ENCODE measurements at regions not wholly inside any gene's neighbourhood (a gene's known extent, or its start where the extent isn't known, plus 50 kb on each side); places are given as distances from the start of the nearest gene placed in this dataset.

DNA sequence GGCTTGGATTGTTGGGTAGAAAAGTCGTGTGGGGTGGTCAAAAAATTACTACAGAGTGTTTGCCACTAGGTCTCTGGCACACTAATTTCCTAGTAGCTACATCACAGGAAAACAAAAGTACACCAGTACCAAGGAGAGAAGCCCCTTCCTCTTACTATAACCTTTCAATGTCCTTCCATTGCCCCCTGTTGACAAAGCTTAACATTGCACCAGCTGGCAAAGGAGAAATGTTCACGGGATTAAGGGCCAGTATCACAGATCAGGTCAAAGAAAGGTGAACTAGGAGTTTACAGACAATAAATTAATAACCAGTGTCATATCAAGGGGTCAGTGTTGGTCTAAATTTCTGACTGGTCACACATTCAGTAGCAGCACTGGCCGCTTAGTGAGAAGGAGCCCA, 1139.6 kb upstream of the FAM98A start:
- no peak overlapping the region for H3K4me3 ChIP-seq (ENCODE audit: control insufficient read depth, low read depth, low read length)
- DNase-seq (ENCODE audit: low read depth), result no peak
- TF ChIP-seq, protein P1, sequence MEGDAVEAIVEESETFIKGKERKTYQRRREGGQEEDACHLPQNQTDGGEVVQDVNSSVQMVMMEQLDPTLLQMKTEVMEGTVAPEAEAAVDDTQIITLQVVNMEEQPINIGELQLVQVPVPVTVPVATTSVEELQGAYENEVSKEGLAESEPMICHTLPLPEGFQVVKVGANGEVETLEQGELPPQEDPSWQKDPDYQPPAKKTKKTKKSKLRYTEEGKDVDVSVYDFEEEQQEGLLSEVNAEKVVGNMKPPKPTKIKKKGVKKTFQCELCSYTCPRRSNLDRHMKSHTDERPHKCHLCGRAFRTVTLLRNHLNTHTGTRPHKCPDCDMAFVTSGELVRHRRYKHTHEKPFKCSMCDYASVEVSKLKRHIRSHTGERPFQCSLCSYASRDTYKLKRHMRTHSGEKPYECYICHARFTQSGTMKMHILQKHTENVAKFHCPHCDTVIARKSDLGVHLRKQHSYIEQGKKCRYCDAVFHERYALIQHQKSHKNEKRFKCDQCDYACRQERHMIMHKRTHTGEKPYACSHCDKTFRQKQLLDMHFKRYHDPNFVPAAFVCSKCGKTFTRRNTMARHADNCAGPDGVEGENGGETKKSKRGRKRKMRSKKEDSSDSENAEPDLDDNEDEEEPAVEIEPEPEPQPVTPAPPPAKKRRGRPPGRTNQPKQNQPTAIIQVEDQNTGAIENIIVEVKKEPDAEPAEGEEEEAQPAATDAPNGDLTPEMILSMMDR (IDR thresholded peaks at IDR 0.05; ENCODE audit: control insufficient read depth, insufficient read depth, low read depth, low read length, missing control alignments), result no peak

DNA sequence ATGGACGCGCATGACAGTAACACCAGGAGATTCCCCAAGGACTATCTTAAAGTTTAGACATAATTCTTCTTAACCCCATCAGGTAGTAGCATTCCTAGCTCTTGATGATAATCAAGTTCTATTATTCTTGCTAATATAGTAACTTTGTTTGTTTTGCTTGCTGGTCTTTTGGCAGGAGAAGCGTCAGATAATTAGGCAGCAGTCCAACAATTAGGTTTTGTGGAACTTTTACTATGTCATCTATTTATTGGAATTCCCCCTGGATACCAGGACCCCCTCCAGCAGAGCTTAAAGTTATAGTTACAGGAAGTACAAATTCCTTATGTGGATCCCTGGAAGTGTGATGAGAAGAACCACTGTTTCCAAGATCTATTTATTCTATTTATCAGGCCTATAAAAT, 1138.0 kb upstream of the FAM98A start:
- DNase-seq (ENCODE audit: low read depth), result no peak
- no peak overlapping the region for H3K4me3 ChIP-seq (ENCODE audit: control insufficient read depth, low read depth, low read length)
- TF ChIP-seq, protein P1 (IDR thresholded peaks at IDR 0.05; ENCODE audit: control insufficient read depth, insufficient read depth, low read depth, low read length, missing control alignments), result no peak

DNA sequence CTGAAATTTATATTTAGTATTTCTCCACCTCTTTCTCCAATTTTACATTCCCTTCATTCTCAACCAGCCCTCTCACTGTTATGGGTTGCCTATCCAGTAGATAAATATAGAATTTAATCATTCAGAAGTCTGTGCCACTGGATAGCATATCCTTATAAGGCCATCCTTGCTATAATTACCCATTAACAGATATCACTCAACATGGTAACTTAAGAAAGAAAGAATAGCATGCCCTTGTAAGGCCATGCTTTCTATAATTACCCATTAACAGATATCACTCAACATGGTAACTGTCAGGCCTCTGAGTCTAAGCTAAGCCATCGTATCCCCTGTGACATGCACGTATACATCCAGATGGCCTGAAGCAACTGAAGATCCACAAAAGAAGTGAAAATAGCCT, 1137.4 kb upstream of the FAM98A start:
- no peak for DNase-seq (ENCODE audit: low read depth)
- TF ChIP-seq, protein P1 (IDR thresholded peaks at IDR 0.05; ENCODE audit: control insufficient read depth, insufficient read depth, low read depth, low read length, missing control alignments), result no peak
- no peak overlapping the region for H3K4me3 ChIP-seq (ENCODE audit: control insufficient read depth, low read depth, low read length)

DNA sequence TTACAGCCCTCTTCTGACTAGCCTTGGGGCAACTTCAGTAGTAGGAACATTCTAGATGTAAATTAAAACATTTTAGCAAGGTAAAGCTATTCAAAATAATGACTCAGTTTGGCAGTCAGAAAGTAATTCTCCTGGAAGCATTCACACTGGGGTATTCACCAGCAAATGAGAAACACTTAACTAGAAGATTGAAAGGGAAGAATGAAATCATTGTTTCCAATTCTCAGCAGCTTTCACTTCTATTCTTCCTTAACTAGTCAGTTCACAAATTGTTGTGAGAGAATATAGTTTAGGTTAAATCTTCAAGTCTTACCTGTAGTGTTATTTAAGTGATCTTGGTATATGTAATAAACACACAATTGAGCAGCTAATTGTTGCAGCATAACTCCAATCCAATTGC, 1135.6 kb upstream of the FAM98A start:
- no peak for DNase-seq (ENCODE audit: low read depth)
- TF ChIP-seq, protein P1 (IDR thresholded peaks at IDR 0.05; ENCODE audit: control insufficient read depth, insufficient read depth, low read depth, low read length, missing control alignments), result no peak

DNA sequence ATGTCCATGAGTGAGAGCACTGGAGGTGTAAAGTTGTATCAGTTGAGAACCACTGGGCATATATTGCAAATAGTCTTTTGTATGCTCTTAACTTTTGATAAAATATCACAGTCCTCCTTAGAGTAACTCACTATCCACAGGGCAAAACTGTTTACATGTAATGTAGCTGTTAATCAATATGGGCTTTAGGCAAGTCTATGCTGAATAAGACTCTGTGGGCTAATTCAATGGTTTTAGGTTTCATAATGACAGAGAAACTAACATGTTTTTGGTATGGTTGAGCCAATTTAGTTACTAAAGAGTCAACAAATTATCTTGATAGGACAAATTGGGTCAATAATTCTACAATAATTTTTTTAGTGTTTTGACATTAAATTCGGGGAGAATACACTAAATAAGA, 1134.9 kb upstream of the FAM98A start:
- no peak for DNase-seq (ENCODE audit: low read depth)
- no peak overlapping the region for H3K4me3 ChIP-seq (ENCODE audit: control insufficient read depth, low read depth, low read length)
- TF ChIP-seq, protein P1 (IDR thresholded peaks at IDR 0.05; ENCODE audit: control insufficient read depth, insufficient read depth, low read depth, low read length, missing control alignments), result no peak

More for the DNA sequence above, 1135.6 kb upstream of the FAM98A start:
- no peak overlapping the region for H3K4me3 ChIP-seq (ENCODE audit: control insufficient read depth, low read depth, low read length)

DNA sequence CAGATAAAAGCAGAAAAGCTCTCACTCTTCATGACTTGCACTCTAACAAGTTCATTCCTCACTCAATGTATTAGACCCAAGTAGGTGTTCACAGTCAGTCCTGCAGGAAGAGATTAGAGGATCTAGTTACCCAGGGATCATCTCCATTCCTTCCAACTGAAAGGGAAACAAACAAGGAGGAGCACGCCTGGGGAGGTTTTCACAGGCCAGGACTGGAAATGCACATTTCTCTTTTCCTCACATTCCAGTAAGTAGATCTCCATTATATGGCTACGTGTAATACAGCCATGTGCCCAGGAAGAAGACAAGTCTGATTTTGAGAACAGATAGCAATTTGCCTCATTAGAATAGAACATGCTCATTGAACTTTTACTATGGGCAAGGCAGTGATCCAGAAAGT, 1132.2 kb upstream of the FAM98A start:
- TF ChIP-seq, protein P1 (IDR thresholded peaks at IDR 0.05; ENCODE audit: control insufficient read depth, insufficient read depth, low read depth, low read length, missing control alignments), result no peak
- no peak for DNase-seq (ENCODE audit: low read depth)
- H3K4me3 ChIP-seq (ENCODE audit: control insufficient read depth, low read depth, low read length), result no peak overlapping the region

DNA sequence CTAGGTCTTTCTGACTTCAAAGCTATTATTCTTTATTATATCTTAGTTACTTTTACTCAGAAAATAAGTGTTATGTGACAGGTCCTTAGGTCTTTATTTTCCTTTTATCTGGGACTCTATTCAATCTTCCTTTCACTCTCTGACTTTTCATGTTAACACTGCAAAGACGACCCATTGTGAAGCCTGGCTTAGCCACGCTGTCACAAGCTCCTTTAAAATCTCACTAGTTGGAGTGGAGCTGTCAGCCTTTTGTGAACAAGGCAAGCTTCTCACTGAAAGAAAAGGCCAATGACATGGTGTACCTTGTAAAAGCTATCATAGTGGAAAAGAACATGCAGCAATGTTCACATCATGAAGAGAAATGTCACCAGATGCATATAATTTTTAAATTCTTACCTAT, 1130.7 kb upstream of the FAM98A start:
- no peak overlapping the region for H3K4me3 ChIP-seq (ENCODE audit: control insufficient read depth, low read depth, low read length)
- DNase-seq (ENCODE audit: low read depth), result no peak
- TF ChIP-seq, protein P1 (IDR thresholded peaks at IDR 0.05; ENCODE audit: control insufficient read depth, insufficient read depth, low read depth, low read length, missing control alignments), result no peak
